HG03025 (cell line): ENCODE measurements at regions not wholly inside any gene's neighbourhood (a gene's known extent, or its start where the extent isn't known, plus 50 kb on each side); places are given as distances from the start of the nearest gene placed in this dataset.
"Not testable (repeated sequence)": the region's sequence is repeated elsewhere in the genome, so short reads cannot be mapped to it uniquely, and the experiment has no call there.

Source experiments
- ATAC-seq: cut with Tn5 transposase; IDR thresholded peaks from one replicate; pipeline ENCODE4 v1.9.1; 2021; ENCODE audit warnings: mild to moderate bottlenecking, moderate library complexity; ENCODE audit not compliant: unreplicated experiment, low FRiP score

DNA sequence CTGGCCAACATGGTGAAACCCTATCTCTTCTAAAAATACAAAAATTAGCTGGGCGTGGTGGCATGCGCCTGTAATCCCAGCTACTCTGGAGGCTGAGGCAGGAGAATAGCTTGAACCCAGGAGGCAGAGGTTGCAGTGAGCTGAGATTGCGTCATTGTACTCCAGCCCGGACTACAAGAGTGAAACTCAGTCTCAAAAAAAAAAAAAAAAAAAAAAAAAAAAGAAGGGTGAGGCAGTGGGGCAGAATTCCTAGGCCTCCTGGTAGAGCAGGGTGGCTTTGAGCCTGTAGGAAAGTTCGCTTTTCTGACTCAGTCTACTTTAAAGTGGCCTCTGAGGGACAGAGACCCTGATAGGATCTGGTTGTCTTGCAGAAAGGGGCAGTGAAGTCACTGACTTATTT, 60.8 kb upstream of the GTF3A start:
- ATAC-seq = not testable (repeated sequence)

DNA sequence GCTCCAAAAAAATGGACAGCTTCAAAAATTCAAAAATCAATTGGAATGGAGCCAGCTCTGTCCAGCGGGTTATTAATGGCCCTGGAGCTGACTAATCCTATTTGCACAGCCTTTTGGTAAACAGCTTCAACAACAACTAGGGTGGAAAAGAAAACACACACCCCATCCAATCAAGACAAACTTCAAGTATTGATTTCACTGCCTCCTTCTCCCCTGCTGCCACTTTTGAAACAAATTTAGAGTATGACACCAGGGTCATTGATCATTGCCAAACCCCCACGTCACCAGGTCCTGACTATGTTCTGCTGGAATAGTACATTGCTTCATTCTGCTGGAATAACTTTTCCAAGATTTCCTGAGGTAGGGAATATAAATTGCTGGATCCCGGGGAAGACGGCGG, 56.8 kb upstream of the GTF3A start:
- no peak for ATAC-seq

DNA sequence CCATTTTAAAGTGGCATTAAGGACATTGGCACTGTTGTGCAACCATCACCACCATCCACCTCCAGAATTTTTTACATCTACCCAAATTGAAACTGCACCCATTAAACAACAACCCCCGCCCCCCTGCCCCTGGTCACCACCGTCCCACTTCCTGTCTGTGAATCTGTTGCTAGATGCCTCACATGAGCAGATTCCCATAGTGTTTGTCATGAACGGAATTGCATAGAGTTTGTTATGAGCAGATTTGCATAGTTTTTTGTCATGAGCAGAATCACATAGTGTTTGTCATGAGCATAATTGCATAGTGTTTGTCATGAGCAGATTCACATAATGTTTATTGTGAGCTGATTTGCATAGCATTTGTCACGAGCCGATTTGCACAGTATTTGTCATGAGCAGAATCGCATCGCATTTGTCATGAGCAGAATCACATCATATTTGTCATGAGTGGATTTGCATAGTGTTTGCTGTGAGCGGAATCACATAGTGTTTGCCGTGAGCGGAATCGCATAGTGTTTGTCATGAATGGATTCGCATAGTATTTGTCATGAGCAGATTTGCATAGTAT, 54.0 kb upstream of the GTF3A start:
- no peak for ATAC-seq

GRCh38 chr13:27371932-27372331, 52.5 kb upstream of the GTF3A start:
- no peak for ATAC-seq

DNA sequence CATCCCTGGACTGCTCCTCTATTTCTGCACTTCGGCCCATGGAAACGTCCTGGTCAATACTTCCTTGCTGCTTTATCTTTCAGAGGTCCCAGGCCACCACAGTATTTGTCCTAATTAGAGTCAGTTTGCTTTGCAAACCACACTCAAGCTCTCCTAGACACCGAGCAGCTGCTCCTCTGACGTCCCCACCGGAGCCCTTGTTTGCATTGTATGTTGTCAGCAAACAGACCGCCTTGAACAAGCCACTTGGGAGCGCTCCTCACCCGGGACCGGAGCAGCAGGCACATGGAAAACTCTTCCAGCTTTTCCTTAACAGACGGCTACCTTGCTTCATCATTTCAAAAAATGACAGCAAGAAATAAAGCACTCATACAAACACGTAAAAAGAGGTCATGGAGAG, 51.5 kb upstream of the GTF3A start:
- ATAC-seq = no peak

DNA sequence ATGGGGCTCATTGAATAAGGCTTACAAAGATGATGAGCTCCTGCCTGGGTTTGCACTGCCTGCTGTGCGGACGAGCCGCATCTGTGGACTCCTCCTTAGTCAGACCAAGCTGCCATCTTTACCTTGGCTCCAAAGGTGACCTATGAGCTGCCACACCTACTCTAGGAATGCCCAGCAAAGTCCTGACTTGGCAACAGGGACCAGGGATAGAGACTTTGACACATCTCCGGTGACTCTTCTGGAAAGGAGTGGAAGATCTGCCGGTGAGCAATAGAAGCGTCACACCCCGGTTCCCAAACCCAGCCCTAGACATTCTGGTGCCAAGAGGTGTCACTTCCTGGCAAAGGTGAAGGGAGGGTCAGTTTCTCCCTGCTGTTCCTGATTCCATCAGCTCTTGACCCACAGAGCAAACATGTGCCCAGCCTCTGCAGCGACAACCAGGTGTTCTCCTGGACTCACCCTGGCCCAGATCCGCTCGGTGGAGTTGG, 50.2 kb upstream of the GTF3A start:
- ATAC-seq = no peak
